Caco-2 (cell line): ENCODE measurements at regions not wholly inside any gene's neighbourhood (a gene's known extent, or its start where the extent isn't known, plus 50 kb on each side); places are given as distances from the start of the nearest gene placed in this dataset.
"Not testable (repeated sequence)": the region's sequence is repeated elsewhere in the genome, so short reads cannot be mapped to it uniquely, and the experiment has no call there.

ENCODE experiments used
- BruUV-seq: library from RNA; stranded (reverse); fragments of 400-500 nt; replicated peaks from 2 replicates; lab custom pipeline; 2021; lab: Mats Ljungman, UMichigan
- CTCF ChIA-PET: fragments of 300-600 bp; sonication (Branson Sonifier 250); formaldehyde crosslinking; loops from one replicate; lab custom pipeline; 2022; ENCODE audit warnings: antibody characterized with exemption; lab: Charles Lee
- POLR2A ChIA-PET: fragments of 300-600 bp; sonication (Branson Sonifier 250); formaldehyde crosslinking; loops from one replicate; lab custom pipeline; 2022; ENCODE audit warnings: antibody characterized with exemption; lab: Charles Lee
- DNase-seq, 2 experiments: peaks; one replicate each; pipeline versions ENCODE4 v3.0.0 to v3.0.0-alpha.2; 2020 to 2022
- H3K27me3 ChIP-seq: replicated peaks from 2 replicates; pipeline ENCODE4 v1.6.0; 2011; ENCODE audit warnings: low read length; ENCODE audit not compliant: control insufficient read depth, insufficient read depth
- H3K36me3 ChIP-seq: 2 replicates; pipeline ENCODE4 v1.5.1; 2011; ENCODE audit warnings: low read length; ENCODE audit not compliant: control insufficient read depth, insufficient read depth
- H3K4me1 ChIP-seq: fragments of 250-450 bp; sonication (Bioruptor Pico); 2 replicates; pipeline ENCODE4 v1.5.1; 2020; ENCODE audit warnings: mild to moderate bottlenecking
- H3K4me3 ChIP-seq: 2 replicates; pipeline ENCODE4 v1.5.1; 2011; ENCODE audit warnings: low read depth, mild to moderate bottlenecking, control low read depth, low read length
- H3K9me3 ChIP-seq: fragments of 250-450 bp; sonication (Bioruptor Pico); 2 replicates; pipeline ENCODE4 v1.5.1; 2020; ENCODE audit warnings: mild to moderate bottlenecking, moderate library complexity
- H3K27ac Mint-ChIP-seq: one replicate; pipeline ENCODE4 v1.8.0; 2022; ENCODE audit warnings: mixed read lengths; ENCODE audit not compliant: unreplicated experiment
- H3K27me3 Mint-ChIP-seq: one replicate; pipeline ENCODE4 v1.8.0; 2022; ENCODE audit warnings: mixed read lengths; ENCODE audit not compliant: insufficient read depth, unreplicated experiment
- H3K36me3 Mint-ChIP-seq: one replicate; pipeline ENCODE4 v1.8.0; 2022; ENCODE audit warnings: mild to moderate bottlenecking, mixed read lengths; ENCODE audit not compliant: insufficient read depth, unreplicated experiment
- H3K4me1 Mint-ChIP-seq: one replicate; pipeline ENCODE4 v1.8.0; 2022; ENCODE audit warnings: low read depth, mixed read lengths; ENCODE audit not compliant: unreplicated experiment
- H3K4me3 Mint-ChIP-seq: one replicate; pipeline ENCODE4 v1.8.0; 2022; ENCODE audit warnings: mild to moderate bottlenecking, moderate library complexity, mixed read lengths; ENCODE audit not compliant: unreplicated experiment
- H3K9me3 Mint-ChIP-seq: one replicate; pipeline ENCODE4 v1.8.0; 2022; ENCODE audit warnings: mixed read lengths; ENCODE audit not compliant: unreplicated experiment
- CTCF ChIP-seq, 2 experiments: fragments of 200-600 bp in 1 of 2; IDR thresholded peaks; 1 replicate in 1 of 2; 2 replicates in 1 of 2; pipeline versions ENCODE4 v1.5.1 to v1.8.0; 2011 to 2022; ENCODE audit warnings: antibody characterized with exemption in 1 of 2, control low read depth in 1 of 2, inconsistent platforms in 1 of 2, low read depth in 1 of 2, low read length in 1 of 2, mild to moderate bottlenecking in 1 of 2, moderate library complexity in 1 of 2; ENCODE audit not compliant: insufficient read depth in 1 of 2, severe bottlenecking in 1 of 2, unreplicated experiment in 1 of 2
- intact Hi-C: fragments of 100-400 bp; cut with micrococcal nuclease; formaldehyde crosslinking; loops from one replicate; pipeline ENCODE4 v1.10.0; 2022; ENCODE audit not compliant: unreplicated experiment

- no peaks in the 10 kb centered on the region for H3K9me3 ChIP-seq
- no peaks in the 10 kb centered on the region for H3K27me3 ChIP-seq
- H3K9me3 Mint-ChIP-seq = no peaks in the 10 kb centered on the region
- no peak for TF ChIP-seq CTCF (IDR thresholded peaks at IDR 0.05; ENCODE audit: insufficient read depth in 1 of 2, low read depth in 1 of 2, low read length in 1 of 2, severe bottlenecking in 1 of 2, unreplicated experiment in 1 of 2)
- H3K4me3 Mint-ChIP-seq = no peak overlapping the region
- DNase-seq = no peak
- no peaks in the 10 kb centered on the region for H3K36me3 ChIP-seq
- no peak overlapping the region for H3K4me3 ChIP-seq
- BruUV-seq = no TSS peak
- ChIA-PET POLR2A (no interaction called here), CTCF (no interaction called here)
- H3K27ac Mint-ChIP-seq = no peak overlapping the region
- H3K27me3 Mint-ChIP-seq = peaks cover 12% of the 10 kb centered on the region
- intact Hi-C loops = no loop called here
- peaks cover 5% of the 10 kb centered on the region for H3K4me1 Mint-ChIP-seq
- no peaks in the 10 kb centered on the region for H3K4me1 ChIP-seq
- no peaks in the 10 kb centered on the region for H3K36me3 Mint-ChIP-seq
Measured at GRCh38 chr12:112711507-112711906, 80.0 kb upstream of the RPH3A start.

- BruUV-seq, H3K9me3 ChIP-seq, H3K27me3 ChIP-seq, H3K4me3 ChIP-seq, H3K9me3 Mint-ChIP-seq, POLR2A ChIA-PET, H3K27ac Mint-ChIP-seq, H3K4me1 Mint-ChIP-seq, H3K36me3 Mint-ChIP-seq, H3K4me3 Mint-ChIP-seq, CTCF ChIA-PET, intact Hi-C loops, H3K4me1 ChIP-seq, DNase-seq, H3K36me3 ChIP-seq: not testable (repeated sequence)
- H3K27me3 Mint-ChIP-seq = peaks cover 12% of the 10 kb centered on the region
Measured at GRCh38 chr12:112712751-112713150, 78.8 kb upstream of the RPH3A start.

GRCh38 chr12:112713471-112713870 is 78.1 kb upstream of the RPH3A start:
- no TSS peak for BruUV-seq
- Mint-ChIP-seq H3K36me3 (no peaks in the 10 kb centered on the region), H3K4me3 (no peak overlapping the region), H3K9me3 (no peaks in the 10 kb centered on the region), H3K27ac (no peak overlapping the region), H3K4me1 (peaks cover 7% of the 10 kb centered on the region), H3K27me3 (peaks cover 12% of the 10 kb centered on the region)
- ChIA-PET POLR2A (no interaction called here), CTCF (no interaction called here)
- intact Hi-C loops = no loop called here
- H3K9me3 ChIP-seq = no peaks in the 10 kb centered on the region
- no peak for TF ChIP-seq CTCF (IDR thresholded peaks at IDR 0.05; ENCODE audit: insufficient read depth in 1 of 2, low read depth in 1 of 2, low read length in 1 of 2, severe bottlenecking in 1 of 2, unreplicated experiment in 1 of 2)
- no peaks in the 10 kb centered on the region for H3K27me3 ChIP-seq
- H3K36me3 ChIP-seq = no peaks in the 10 kb centered on the region
- no peaks in the 10 kb centered on the region for H3K4me1 ChIP-seq
- no peak overlapping the region for H3K4me3 ChIP-seq
- DNase-seq = no peak

GRCh38 chr12:112714166-112714710 is 77.3 kb upstream of the RPH3A start:
- Histone ChIP-seq H3K9me3 (no peaks in the 10 kb centered on the region), H3K27me3 (no peaks in the 10 kb centered on the region), H3K36me3 (no peaks in the 10 kb centered on the region), H3K4me1 (no peaks in the 10 kb centered on the region), H3K4me3 (no peak overlapping the region)
- no TSS peak for BruUV-seq
- Mint-ChIP-seq H3K27ac (no peak overlapping the region), H3K4me3 (no peak overlapping the region), H3K9me3 (no peaks in the 10 kb centered on the region), H3K36me3 (no peaks in the 10 kb centered on the region), H3K4me1 (peaks cover 7% of the 10 kb centered on the region), H3K27me3 (peaks cover 12% of the 10 kb centered on the region)
- TF ChIP-seq CTCF (IDR thresholded peaks at IDR 0.05; ENCODE audit: insufficient read depth in 1 of 2, low read depth in 1 of 2, low read length in 1 of 2, severe bottlenecking in 1 of 2, unreplicated experiment in 1 of 2) = no peak
- ChIA-PET CTCF (no interaction called here), POLR2A (no interaction called here)
- intact Hi-C loops = no loop called here
- no peak for DNase-seq
